GM18907 (cell line): ENCODE measurements at regions not wholly inside any gene's neighbourhood (a gene's known extent, or its start where the extent isn't known, plus 50 kb on each side); places are given as distances from the start of the nearest gene placed in this dataset.
"Not testable (repeated sequence)": the region's sequence is repeated elsewhere in the genome, so short reads cannot be mapped to it uniquely, and the experiment has no call there.

Source experiments
- ATAC-seq: cut with Tn5 transposase; IDR thresholded peaks from one replicate; pipeline ENCODE4 v1.9.1; 2021; ENCODE audit warnings: mild to moderate bottlenecking, moderate library complexity; ENCODE audit not compliant: unreplicated experiment

DNA sequence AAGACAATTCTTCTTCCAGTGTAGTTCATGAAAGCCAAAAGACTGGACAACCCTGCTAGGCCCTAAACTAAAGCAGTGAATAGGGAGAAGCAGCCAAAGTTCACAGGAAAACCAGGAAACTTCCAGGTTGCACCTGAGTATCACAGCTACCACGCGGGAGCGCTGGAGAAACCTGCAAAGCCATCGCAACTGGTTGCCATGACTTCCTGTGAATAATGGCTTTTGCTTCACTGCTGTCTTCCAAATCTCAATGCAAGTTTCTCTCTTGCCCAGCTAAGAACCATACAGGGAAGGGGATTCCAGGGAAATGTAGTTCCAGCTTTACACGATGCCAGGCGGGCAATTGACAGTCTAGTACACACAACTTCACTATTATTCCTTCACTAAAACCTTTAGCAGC is 114.1 kb downstream of the GXYLT1 start:
- ATAC-seq, result no peak

- ATAC-seq, result no peak
Observed at GRCh38 chr12:42027546-42027945, 117.1 kb downstream of the GXYLT1 start.

- no peak for ATAC-seq
Observed at GRCh38 chr12:42024495-42024830, 120.2 kb downstream of the GXYLT1 start.

- ATAC-seq, result peak; percentile 92
Observed at GRCh38 chr12:42023733-42024494, 120.8 kb downstream of the GXYLT1 start.

DNA sequence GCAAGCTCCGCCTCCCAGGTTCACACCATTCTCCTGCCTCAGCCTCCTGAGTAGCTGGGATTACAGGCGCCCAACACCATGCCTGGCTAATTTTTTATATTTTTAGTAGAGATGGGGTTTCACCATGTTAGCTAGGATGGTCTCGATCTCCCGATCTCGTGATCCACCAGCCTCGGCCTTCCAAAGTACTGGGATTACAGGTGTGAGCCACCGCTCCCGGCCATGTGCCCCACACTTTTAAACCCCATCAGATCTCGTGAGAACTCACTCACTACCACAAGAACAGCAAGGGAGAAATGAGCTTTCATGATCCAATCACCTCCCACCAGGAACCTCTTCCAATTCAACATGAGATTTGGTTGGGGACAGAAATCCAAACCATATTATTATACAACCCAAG is 122.7 kb downstream of the GXYLT1 start:
- ATAC-seq, result not testable (repeated sequence)

DNA sequence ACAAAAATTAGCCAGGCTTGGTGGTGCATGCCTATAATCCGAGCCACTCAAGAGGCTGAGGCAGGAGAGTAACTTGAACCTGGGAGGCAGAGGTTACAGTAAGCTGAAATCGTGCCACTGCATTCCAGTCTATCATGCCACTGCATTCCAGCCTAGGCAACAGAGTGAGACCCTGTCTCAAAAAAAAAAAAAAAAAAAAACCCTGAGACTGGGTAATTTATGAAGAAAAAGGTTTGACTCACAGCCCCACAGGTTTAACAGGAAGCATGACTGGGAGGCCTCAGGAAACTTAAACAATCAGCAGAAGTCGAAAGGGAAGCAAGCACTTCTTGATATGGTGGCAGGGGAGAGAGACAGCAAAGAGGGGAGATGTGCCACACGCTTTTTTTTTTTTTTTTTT is 123.2 kb downstream of the GXYLT1 start:
- ATAC-seq, result no peak

DNA sequence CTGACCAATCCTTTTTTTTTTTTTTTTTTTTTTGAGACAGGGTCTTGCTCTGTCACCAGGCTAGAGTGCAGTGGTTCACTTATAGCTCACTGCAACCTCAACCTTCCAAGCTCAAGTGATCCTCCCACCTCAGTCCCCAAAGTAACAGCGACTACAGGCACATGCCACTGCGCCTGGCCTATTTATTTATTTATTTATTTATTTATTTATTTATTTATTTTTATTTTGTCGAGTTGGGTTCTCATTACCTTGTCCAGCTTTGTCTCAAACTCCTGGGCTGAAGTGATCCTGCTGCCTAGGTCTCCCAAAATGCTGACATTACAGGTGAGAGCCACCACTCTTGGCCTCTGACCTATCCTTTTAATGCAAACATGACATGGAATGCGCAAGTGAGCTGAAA is 124.4 kb downstream of the GXYLT1 start:
- no peak for ATAC-seq

DNA sequence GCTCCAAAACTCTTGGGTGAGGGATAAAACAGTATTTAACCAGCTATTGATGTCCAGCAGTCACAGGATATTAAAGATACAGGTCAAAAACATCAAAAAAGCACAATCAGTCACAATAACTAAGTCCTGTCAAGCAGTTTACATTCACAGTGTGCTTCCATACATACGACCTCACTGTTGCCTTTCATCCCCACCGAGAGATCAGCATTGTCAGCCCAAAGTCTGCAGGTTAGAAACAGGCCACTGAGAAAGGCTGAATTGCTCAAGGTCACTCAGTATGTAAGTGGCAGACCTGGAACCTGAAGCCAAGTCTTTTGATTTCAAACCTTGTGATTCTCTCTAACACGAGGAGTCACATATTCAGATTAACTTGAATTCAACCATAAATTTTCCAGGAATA is 124.9 kb downstream of the GXYLT1 start:
- no peak for ATAC-seq

DNA sequence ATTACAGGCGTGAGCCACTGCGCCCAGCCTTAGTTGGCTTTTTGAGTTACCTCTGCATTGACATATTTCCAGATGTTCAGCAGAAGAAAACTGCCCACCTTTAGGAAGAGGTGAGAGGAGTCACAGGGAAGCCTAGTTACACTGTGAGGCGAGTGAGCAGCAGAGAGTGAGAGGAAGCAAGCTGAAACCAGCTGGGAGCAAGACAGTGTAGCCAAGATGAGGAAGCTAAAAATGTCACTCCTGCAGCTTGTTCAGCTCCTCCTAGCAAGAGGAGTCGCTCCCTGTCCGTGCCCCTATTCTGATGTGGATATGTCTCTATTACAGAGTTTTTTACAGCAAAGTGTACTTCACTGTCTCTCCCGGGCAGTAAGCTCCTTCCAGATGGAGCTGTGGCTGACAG is 127.6 kb downstream of the GXYLT1 start:
- no peak for ATAC-seq

DNA sequence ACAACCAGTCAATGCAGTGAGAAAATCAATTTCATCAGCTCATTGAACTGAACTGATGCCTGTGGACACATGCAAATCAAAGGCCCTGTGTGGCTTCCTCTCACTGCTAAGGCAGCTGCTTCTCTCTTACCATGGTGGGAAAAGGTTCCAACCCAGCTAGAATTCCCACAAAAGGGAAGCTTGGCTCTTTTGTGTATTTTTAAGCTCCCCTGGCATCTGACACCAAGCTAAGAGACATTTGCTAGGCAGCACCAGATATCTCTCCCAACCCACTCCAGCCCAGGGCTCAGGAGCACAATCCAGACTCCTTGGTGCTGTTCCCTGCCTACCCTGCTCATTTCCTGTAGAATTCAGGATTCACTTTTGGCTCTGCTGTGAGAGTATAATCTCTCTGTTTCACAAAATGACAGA is 129.6 kb downstream of the GXYLT1 start:
- no peak for ATAC-seq

DNA sequence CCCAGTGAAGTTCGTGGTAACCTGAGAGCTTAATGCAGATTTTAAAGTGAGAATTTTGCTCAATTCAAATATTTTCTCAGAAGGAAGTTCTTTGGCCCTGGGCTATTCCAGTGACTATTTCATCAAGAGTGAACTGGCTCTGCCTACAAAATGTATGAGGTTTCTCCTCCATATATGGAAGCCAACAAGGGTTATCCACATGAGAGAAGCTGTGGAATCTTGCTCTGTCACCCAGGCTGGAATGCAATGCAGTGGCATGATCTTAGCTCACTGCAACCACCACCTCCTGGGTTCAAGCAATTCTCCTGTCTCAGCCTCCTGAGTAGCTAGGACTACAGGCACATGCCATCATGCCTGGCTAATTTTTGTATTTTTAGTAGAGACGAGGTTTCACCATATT is 132.2 kb downstream of the GXYLT1 start:
- ATAC-seq, result not testable (repeated sequence)

DNA sequence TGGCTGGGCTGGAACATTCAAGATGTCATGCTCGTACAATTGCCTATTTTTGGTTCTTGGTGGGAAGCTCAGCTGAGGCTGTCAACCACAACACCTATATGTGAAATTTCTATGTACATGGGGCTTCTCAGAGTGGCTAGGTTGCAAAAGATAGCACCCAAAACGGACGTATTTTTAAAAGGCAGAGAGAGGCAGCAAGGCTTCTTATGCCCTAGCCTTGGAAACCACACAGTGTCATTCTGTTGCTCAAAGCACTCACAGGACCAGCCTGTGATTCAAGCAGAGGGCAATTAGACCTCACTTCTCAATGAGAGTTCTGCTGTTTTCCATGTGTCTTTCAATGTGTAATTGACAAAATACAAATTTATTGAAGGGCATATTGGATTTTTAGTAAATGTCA is 134.0 kb downstream of the GXYLT1 start:
- ATAC-seq, result no peak

DNA sequence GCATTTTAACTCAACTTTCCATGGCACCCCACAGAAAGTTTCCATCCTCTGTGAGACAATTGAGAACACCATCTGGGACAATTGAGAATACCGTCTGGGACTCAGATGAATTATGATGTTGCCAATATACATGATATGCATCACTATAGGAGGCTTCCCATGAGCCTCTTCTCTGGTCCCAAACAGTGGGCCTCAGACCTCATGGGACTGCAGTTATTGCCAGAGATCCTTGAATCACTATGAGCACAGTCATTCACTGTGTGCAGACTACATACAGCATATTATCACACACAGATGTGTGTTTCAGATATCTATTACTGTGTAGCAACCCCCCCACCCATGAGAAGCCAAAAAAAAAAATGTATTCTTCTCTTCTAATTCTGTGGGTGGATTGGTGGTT is 134.4 kb downstream of the GXYLT1 start:
- ATAC-seq, result no peak

DNA sequence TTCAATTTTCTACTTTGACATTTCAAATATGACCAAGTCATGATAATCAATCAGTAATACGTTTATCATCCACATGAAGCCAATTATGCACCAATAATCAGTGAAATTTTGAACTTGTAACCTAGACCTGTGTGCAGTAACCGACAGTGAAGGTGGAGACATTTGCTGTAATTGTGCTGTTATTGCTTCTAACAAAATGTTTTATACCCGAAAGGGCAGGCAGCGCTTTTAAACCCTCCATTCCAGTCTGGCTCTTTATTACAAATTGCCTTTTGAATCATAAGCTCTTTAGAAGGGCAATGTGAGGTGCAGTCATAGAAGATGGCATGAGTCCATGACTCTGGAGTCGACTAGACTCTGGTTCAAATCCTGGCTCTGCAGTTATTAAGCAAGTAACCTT is 135.7 kb downstream of the GXYLT1 start:
- no peak for ATAC-seq

DNA sequence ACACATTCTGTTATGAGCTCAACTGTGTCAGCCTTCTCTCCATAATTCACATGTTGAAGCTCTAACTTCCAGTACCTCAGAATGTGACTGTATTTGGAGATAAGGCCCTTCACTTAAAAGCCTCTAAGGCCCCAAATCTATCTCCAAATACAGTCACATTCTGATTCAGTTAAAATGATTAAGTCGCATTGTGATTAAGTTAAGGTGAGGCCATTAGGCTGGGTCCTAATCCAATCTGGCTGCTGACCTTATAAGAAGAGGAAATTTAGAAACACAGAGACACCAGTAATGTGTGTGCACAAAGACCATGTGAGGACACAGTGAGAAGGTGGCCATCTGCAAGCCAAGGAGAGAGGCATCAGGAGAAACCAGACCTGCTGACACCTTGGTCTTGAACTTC is 141.6 kb downstream of the GXYLT1 start:
- ATAC-seq, result no peak

DNA sequence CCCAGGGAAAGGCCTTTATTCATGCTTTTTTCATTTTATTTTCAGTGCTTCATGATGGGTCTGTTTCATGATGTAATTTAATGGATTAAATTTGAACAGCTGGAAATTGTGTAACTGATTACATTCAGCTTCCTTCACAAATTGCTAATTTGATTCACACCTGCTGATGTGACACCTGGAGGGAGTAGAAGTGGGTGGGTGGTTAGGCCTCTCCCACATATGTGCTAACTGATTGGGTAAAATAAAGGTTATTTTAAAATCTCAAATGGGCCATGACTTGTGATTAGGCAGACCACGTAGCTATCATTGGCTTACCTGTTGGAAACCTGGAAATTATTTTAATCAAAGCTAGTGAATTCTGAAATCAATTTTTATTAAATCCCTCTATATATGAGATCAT is 142.1 kb downstream of the GXYLT1 start:
- ATAC-seq, result no peak

GRCh38 chr12:41998436-41998835 is 146.2 kb downstream of the GXYLT1 start:
- no peak for ATAC-seq

DNA sequence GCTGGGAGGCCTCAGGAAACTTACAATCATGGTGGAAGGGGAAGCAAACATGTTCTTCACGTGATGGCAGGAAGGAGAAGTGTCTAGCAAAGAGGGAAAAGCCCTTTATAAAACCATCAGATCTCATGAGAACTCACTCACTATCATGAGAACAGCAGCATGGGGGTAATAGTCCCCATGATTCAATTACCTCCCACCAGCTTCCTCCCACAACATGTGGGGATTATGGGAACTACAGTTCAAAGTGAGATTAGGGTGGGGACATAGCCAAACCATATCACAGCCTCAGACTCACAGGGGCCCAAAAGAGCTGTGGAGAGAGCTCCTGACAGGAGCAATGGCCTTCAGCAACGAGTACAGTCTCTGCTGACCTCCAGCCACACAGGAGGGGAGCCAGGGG is 151.4 kb downstream of the GXYLT1 start:
- ATAC-seq, result no peak

- ATAC-seq, result no peak
Observed at GRCh38 chr12:41992692-41993215, 151.9 kb downstream of the GXYLT1 start.

DNA sequence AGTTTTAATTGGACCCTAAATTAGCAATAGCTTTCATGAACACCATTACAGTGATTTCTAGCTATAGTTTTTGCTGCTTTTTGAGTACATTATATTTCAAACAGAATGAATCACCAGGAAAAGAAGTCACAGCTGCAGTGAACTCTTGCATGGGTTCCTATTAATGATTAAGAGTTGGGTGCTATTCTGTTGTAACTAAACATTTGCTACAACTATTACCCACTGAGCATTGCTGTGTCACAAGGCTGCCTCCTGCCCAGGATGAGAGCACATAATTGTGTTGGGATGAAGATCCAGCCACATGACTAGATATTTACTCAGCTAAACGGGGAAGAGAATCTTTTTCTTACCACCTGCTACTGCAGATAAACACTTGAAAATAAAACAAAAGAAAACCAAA is 152.7 kb downstream of the GXYLT1 start:
- peak; percentile 62 for ATAC-seq

GRCh38 chr12:41988715-41989114 is 156.0 kb downstream of the GXYLT1 start:
- ATAC-seq, result no peak

GRCh38 chr12:41986513-41986912 is 158.2 kb downstream of the GXYLT1 start:
- ATAC-seq, result not testable (repeated sequence)

- no peak for ATAC-seq
Observed at GRCh38 chr12:41983856-41984255, 160.8 kb downstream of the GXYLT1 start.
